ENCODE measurements at regions not wholly inside any gene's neighbourhood (a gene's known extent, or its start where the extent isn't known, plus 50 kb on each side); places are given as distances from the start of the nearest gene placed in this dataset.
A peak's percentile ranks its signal among the peaks of the same experiment; 100 is the strongest.

DNA sequence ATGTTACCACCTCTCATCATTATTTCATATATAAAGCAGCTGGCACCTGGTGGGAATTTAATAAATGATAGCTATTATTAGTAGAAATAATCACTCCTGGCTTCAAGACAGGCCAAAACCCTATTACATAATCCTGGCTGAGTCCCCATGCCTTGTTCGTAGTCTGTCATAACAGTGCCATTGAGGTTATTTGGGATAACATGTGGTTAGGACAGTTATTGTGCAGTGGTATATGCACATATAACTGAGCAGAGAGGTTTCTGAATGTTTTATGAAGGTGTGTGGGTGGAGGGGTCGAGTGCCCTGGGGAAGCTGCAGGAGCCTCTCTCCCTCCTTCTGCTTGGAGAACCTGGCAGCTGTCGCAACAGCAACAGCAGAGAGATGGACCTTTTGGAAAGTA, 162.4 kb upstream of the NABP1 start:
- Mint-ChIP-seq H3K27me3 (ENCODE audit: low read depth) (no peaks in the 10 kb centered on the region), H3K9me3 (ENCODE audit: low read depth) (no peaks in the 10 kb centered on the region), H3K4me3 (ENCODE audit: unreplicated experiment) (no peak overlapping the region), H3K27ac (ENCODE audit: unreplicated experiment) (no peak overlapping the region), H3K4me1 (ENCODE audit: low read depth) (peaks cover 8% of the 10 kb centered on the region), H3K36me3 (ENCODE audit: low read depth) (no peaks in the 10 kb centered on the region)
- no peak for DNase-seq (ENCODE audit: low spot score)
- TF ChIP-seq, protein P1, sequence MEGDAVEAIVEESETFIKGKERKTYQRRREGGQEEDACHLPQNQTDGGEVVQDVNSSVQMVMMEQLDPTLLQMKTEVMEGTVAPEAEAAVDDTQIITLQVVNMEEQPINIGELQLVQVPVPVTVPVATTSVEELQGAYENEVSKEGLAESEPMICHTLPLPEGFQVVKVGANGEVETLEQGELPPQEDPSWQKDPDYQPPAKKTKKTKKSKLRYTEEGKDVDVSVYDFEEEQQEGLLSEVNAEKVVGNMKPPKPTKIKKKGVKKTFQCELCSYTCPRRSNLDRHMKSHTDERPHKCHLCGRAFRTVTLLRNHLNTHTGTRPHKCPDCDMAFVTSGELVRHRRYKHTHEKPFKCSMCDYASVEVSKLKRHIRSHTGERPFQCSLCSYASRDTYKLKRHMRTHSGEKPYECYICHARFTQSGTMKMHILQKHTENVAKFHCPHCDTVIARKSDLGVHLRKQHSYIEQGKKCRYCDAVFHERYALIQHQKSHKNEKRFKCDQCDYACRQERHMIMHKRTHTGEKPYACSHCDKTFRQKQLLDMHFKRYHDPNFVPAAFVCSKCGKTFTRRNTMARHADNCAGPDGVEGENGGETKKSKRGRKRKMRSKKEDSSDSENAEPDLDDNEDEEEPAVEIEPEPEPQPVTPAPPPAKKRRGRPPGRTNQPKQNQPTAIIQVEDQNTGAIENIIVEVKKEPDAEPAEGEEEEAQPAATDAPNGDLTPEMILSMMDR (IDR thresholded peaks at IDR 0.05) = no peak

DNA sequence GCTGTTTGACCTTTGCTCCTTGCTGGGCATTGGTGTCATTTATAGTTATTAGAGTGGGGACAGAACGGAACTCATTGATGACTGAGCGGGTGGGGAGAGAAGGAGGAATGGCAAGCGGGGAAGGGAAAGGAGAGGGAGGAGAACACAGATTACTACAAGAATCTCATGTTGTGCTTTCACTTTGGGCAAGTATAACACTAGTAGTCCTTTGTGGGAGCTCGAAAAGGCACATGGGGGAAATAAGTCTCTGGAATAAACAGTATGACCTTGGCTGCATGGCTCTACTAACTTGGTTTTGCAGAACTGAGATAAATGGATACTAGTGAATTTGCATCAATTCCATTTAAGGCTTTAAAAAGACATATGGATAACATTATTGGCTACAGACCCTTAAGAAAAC, 161.7 kb upstream of the NABP1 start:
- Mint-ChIP-seq H3K9me3 (ENCODE audit: low read depth) (no peaks in the 10 kb centered on the region), H3K27me3 (ENCODE audit: low read depth) (no peaks in the 10 kb centered on the region), H3K4me3 (ENCODE audit: unreplicated experiment) (no peak overlapping the region), H3K27ac (ENCODE audit: unreplicated experiment) (no peak overlapping the region), H3K36me3 (ENCODE audit: low read depth) (no peaks in the 10 kb centered on the region), H3K4me1 (ENCODE audit: low read depth) (peaks cover 8% of the 10 kb centered on the region)
- no peak for DNase-seq (ENCODE audit: low spot score)
- TF ChIP-seq, protein P1 (IDR thresholded peaks at IDR 0.05) = no peak

DNA sequence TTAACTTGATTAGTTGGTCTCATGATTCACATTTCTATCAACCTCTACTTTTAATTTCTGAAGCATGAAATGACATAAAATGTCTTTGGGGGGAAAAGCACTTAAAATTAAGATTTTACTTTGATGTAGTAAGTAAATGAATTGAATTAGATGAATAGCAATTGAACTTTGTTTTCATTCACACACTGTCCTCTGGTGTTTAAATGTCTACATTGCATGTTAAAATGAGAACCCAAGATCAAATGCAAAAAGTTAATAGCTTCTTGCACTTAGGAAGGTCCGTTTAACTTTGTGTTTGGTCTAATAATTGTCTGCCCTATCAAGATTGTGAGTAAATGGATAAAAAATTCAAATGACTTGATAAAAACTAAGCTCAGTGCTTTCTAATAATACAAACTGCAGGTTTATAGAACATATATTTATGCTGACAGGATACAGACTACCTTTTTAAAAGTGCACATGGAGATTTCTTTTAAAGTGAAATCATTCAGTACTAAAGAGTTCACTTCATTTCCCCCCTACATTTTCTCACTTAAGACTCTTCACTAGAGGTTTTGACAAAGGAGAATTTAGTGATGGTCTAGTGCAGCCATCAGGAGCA, 156.2 kb upstream of the NABP1 start:
- H3K4me1 Mint-ChIP-seq (ENCODE audit: low read depth) = no peaks in the 10 kb centered on the region
- no peak for DNase-seq (ENCODE audit: low spot score)
- H3K9me3 Mint-ChIP-seq (ENCODE audit: low read depth) = no peaks in the 10 kb centered on the region
- TF ChIP-seq, protein P1 (IDR thresholded peaks at IDR 0.05) = peak; percentile 89
- no peaks in the 10 kb centered on the region for H3K36me3 Mint-ChIP-seq (ENCODE audit: low read depth)
- no peak overlapping the region for H3K27ac Mint-ChIP-seq (ENCODE audit: unreplicated experiment)
- H3K27me3 Mint-ChIP-seq (ENCODE audit: low read depth) = no peaks in the 10 kb centered on the region
- no peak overlapping the region for H3K4me3 Mint-ChIP-seq (ENCODE audit: unreplicated experiment)

DNA sequence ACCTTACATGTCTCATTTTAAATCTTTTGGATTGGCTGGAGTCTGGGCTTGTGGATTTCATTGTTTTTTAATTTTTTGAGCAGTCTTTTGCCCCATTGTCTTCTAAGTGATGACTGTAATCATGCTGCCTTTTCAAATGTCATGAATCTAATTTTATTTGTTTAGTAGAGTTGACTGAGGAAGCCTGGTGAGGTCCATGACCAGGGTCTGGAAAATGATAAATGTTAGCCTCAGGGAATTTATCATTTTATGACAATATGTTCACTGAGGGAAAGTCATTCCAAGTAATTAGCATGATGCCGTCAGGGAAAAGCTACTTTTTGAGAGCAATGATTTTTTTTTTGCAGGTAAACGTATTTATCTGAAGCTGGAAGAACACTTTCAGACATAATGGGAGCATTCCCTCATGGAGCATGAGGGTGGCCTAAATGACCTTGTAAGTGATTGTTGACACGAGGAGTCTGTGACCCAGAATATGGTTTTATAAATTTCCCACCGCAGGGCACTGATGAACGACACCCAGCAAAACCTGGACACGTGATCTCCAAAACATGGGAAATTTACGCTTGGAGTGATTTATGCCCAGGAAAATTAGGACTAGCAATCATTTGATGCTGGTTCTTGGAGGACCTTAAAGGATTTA, 155.3 kb upstream of the NABP1 start:
- Mint-ChIP-seq H3K9me3 (ENCODE audit: low read depth) (no peaks in the 10 kb centered on the region), H3K4me3 (ENCODE audit: unreplicated experiment) (no peak overlapping the region), H3K27me3 (ENCODE audit: low read depth) (no peaks in the 10 kb centered on the region), H3K27ac (ENCODE audit: unreplicated experiment) (no peak overlapping the region), H3K36me3 (ENCODE audit: low read depth) (no peaks in the 10 kb centered on the region), H3K4me1 (ENCODE audit: low read depth) (no peaks in the 10 kb centered on the region)
- DNase-seq (ENCODE audit: low spot score) = no peak
- TF ChIP-seq, protein P1 (IDR thresholded peaks at IDR 0.05) = no peak

DNA sequence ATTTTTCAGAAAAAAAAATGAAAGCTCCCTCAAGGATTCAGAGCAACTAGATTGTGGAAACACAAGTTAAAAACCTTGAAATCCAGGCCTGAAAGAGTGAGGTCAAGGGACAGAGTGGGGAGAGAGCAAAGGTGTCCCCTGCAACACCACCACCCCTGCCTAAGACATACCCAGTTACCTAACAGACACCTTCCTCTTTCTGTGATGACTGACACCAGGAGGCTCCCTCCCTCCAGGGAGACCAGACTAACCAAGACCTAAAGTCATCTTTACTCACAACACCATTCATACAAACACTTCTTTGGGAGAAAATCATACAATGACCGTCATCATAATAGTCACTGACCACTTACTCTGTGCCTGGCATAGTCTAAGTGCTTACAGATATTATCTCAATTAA, 151.8 kb upstream of the NABP1 start:
- Mint-ChIP-seq H3K9me3 (ENCODE audit: low read depth) (peaks cover 2% of the 10 kb centered on the region), H3K4me3 (ENCODE audit: unreplicated experiment) (no peak overlapping the region), H3K4me1 (ENCODE audit: low read depth) (no peaks in the 10 kb centered on the region), H3K36me3 (ENCODE audit: low read depth) (no peaks in the 10 kb centered on the region), H3K27me3 (ENCODE audit: low read depth) (no peaks in the 10 kb centered on the region), H3K27ac (ENCODE audit: unreplicated experiment) (no peak overlapping the region)
- TF ChIP-seq, protein P1 (IDR thresholded peaks at IDR 0.05) = no peak
- no peak for DNase-seq (ENCODE audit: low spot score)
